HG02973 (cell line): ENCODE measurements at regions not wholly inside any gene's neighbourhood (a gene's known extent, or its start where the extent isn't known, plus 50 kb on each side); places are given as distances from the start of the nearest gene placed in this dataset.

ENCODE experiments used
- ATAC-seq: cut with Tn5 transposase; IDR thresholded peaks from one replicate; pipeline ENCODE4 v1.9.1; 2021; ENCODE audit warnings: moderate library complexity; ENCODE audit not compliant: unreplicated experiment

GRCh38 chr5:93018461-93018860 is 562.6 kb downstream of the NR2F1-AS1 start:
- ATAC-seq, result no peak

GRCh38 chr5:93017849-93018248 is 563.2 kb downstream of the NR2F1-AS1 start:
- no peak for ATAC-seq

DNA sequence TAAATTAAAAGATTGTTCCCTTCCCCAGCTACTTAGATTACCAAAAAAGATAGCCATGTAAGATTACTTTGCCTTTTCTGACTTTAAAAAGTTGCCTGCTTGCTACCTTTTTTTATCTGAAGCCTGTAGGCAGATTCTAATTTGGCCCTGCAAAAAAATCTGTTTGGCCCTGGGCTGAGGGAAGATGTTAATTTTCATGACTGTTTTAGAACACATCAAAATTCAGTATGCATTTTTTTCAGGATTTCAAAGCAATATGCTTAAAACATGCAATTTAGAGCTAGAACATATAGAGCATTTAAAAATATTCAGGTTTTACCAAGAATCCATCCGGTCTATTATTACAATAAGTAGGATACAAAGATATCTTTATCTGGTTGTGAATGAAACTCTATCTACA is 563.6 kb downstream of the NR2F1-AS1 start:
- no peak for ATAC-seq

DNA sequence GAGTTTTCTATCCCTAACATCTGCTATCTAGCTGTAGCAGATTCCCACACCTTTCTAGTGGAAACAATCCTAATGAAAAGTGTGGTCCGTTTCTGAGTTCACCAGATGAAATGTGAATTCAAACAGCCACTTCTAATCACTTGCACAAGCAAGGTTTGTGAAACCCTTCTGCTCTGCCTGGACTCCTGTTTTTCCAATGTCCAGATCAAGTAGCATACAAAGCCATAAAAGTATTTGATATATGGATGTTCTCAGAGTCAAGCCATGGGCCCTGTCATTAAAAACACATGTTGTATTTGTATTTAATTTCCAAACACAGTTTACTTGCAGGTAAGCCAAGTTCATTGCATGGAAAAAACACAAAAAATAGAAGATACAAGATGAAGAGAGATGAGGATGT is 570.4 kb downstream of the NR2F1-AS1 start:
- ATAC-seq, result no peak

DNA sequence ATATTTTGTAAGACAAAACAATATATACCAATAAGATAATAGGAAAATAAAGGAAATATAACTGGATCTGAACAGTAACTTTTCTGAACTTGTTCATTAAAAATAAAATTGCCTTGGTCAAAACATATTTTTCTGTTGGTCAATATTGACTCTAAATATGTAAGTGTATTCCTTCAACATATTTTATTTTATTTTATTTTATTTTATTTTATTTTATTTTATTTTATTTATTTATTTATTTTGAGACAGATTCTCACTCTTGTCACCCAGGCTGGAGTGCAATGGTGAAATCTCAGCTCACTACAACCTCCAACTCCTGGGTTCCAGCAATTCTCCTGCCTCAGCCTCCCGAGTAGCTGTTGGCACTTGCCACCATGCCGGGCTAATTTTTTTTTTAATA is 571.0 kb downstream of the NR2F1-AS1 start:
- ATAC-seq, result no peak

DNA sequence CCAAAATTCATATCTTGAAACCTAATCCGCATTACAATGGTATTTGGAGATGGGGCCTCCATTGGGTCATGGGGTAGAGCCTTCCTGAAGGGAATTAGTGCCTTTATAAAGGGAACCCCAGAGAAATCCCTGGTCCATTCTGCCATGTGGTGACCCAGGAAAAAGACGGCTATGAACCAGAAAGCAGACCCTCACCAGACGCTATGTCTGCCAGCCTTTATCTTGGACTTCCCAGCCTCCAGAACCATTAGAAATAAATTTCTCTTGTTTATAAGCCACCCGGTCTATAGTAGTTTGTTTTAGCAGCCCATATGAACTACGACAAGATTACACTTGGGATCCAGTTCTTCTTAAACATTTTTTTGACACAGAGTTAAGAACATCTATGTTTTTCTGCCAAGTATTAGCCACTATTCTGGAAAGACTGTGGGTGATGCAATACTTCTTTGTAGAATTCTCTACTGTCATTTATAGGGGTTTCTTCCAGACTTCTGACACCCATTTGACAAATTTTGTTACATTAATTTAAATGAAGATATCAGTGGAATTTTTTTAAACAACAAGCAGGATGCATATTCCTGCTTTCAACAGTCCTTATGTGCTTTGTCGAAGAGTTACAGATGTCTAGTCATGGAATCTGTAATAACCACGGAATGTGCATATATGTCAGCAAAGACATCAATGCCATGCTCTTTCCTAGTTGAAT is 572.4 kb downstream of the NR2F1-AS1 start:
- no peak for ATAC-seq

DNA sequence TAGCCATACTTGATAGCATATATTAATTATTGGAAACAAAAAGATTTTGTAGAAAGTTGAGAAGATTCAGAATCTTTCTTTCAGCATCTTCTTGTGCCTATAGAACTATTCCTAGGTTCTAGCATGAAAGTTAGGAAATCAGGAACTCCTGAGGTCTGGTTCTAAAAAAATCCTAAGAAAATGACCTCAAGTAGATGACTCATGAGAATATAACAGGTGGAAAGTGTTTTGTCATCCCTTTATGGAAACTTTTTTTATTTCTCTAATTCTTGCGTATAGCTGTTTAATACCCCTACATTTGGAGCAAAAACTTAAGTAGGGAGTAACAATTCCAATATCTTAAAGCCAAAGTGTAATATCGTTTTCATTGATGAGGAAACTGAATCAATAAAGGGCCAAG is 574.1 kb downstream of the NR2F1-AS1 start:
- no peak for ATAC-seq

GRCh38 chr5:92998456-92998855 is 582.6 kb downstream of the NR2F1-AS1 start:
- no peak for ATAC-seq

DNA sequence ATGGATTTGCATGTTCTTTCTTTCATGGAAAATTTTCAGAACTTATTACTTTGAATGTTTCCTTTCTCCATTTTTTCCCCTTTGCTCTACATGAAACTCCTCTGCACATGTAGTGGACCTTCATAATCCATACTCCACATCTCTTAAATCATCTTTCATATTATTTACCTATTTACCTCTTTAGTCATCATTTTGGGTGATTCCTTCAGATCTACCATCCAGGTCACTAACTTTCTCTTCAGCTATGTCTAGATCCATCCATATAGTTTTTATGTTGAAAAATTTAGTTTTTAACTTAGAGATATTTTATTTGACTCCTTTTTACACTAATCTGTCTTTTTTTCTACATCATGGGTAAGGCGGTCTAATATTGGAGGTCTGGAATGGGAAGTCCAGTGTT is 586.6 kb downstream of the NR2F1-AS1 start:
- ATAC-seq, result no peak

DNA sequence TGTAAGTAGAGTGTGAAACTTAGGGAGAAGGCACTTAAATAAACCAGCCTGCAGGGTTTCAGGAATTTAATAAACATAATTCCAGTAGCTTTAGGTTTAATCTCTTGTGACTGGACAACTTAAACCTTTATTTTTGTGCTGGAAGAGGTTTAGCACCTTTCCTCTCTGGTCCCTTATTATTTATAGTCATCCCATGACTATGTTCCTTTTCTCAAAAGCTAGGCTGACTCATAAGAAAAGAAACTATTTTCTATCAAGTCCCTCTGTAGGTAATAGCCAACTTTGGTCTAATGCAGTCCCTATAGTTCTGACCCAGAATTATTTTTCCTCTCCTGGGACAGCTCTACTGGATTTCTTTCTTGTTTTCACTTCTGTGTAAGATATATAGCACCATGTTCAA is 588.9 kb downstream of the NR2F1-AS1 start:
- ATAC-seq, result no peak

GRCh38 chr5:92991581-92992067 is 589.4 kb downstream of the NR2F1-AS1 start:
- no peak for ATAC-seq

DNA sequence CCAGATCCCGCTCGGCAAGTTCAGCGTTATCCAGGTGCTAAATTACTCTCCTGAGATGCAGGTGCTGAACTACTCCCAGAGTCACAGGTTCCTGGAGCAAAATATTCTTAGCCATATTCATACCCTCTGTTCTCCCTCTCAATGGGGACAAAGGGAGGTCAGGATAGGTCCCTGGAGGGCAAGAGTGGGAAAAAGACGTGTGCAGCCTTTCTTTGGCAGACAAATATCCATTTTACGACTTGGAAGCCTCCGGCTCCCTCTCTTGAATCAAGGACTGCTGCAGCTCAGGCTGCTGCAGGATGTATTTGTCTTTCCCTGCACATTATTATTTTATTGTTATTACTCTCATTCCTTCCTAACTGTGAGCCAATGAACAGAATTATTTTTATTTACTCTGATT is 590.2 kb downstream of the NR2F1-AS1 start:
- ATAC-seq, result no peak

- no peak for ATAC-seq
Observed at GRCh38 chr5:92981001-92981400, 600.0 kb downstream of the NR2F1-AS1 start.

GRCh38 chr5:92980491-92980890 is 600.5 kb downstream of the NR2F1-AS1 start:
- no peak for ATAC-seq

GRCh38 chr5:92979716-92980115 is 601.3 kb downstream of the NR2F1-AS1 start:
- ATAC-seq, result no peak

DNA sequence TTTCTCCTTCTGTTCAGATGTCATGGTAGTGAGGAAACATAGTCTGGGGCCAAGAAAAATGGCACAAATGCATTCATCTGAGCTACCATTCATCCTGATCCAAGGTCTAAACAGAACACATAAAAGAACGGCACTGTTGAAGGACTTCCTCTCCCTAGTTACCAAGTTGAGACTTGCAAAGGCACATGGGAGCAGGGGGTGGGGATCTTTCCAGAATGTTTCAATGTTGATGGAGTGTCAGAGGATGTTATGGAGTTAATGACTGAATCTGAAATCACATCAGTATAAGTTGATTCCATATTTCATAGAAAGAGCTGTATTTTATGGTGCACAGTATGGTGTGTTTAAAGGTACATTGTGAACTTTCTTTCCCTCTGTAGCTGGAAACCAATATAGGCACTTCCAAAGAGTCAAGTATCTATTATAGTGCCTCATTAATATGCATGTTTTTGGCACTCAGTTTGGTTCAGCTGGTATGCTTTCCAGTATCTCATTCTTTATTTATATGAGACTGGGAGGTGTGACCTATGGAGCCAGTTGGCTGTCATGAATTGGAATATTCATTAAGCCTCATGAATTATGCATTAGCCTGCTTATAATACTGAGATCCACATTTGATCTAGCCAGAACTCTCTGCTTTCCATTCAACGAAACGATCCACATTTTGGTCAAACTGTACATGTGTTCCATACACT is 603.0 kb downstream of the NR2F1-AS1 start:
- ATAC-seq, result no peak

DNA sequence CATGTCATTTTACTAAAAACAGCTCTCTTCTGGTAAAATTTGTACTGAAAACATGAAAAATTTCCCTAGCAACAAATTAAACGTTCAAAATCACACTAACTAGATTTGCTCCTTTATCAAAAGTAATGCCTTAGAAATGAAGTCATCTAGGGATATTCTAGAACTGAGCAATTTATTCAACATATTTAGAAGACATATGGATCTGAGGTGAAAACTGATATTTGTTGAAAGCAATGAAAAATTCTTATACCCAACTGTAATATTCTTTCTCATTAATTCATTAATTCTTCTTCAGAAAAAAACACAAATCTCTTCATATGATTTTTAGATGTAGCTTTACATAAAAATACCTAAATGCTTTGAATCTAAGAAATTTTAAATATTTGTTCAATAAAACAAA is 604.9 kb downstream of the NR2F1-AS1 start:
- no peak for ATAC-seq

DNA sequence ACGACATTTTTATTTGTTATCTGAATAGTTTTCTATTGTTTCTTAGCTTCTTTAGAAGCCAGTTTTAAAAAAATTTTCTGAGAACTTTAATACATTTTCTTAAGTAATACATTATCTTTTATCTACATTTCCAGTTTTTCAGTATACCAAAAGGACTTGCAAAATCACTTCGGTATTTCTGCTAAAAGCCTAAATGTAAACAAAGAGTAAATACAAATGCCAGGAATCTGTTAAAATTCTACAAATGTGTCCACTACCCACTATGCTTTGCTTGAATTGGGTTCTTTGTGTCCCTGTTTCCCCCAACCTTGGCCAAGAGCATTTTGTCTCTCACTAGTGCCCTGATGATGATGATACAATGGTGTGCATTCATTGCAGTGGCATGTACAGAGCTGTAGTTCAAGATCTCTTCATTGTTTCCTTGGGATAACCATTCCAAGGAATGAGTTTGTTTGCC is 611.2 kb downstream of the NR2F1-AS1 start:
- no peak for ATAC-seq

- ATAC-seq, result no peak
Observed at GRCh38 chr5:92969191-92969780, 611.7 kb downstream of the NR2F1-AS1 start.

- no peak for ATAC-seq
Observed at GRCh38 chr5:92963800-92964199, 617.2 kb downstream of the NR2F1-AS1 start.

DNA sequence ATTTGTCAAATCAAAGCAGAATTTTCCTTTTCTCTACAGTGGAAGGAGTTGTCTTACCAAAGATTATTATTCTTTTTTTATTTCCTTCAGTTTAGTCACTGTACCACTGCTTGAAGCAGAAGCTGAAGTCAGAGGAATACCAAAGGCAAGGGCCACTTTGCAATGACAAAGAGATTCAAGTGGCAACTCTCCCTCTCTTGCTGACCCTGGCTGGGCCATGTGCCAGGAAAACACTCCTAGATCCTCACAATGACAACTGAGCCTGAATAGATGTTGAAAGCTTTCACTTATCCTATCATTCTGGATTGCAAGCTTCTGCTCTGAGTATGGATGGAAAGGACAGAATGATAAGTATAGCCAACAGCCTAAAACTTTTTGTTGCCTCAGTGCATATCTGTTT is 618.3 kb downstream of the NR2F1-AS1 start:
- ATAC-seq, result no peak

DNA sequence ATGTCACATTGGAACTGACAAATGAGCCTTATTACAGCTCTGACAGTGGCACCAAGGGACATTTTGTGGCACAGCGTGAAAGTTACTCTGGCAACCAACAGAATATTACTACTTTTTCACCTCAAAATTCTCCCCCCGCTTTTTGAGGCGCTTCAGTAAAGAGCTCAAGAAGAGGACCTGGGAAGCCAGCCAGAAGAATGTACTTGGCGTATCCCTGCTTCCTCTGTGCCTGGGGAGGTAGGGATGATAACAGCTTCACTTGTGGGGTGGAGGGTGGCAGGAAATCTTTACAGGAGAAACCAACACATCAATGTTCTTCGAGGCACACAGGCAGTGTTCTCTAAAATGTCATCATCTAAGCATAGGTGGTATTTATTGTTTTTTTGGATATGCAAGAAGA is 624.1 kb downstream of the NR2F1-AS1 start:
- ATAC-seq, result no peak
